A204.1 (cell line): ENCODE measurements at regions not wholly inside any gene's neighbourhood (a gene's known extent, or its start where the extent isn't known, plus 50 kb on each side); places are given as distances from the start of the nearest gene placed in this dataset.
"Not testable (repeated sequence)": the region's sequence is repeated elsewhere in the genome, so short reads cannot be mapped to it uniquely, and the experiment has no call there.

Experiments used
- FAIRE-seq: peaks from 2 replicates; lab custom pipeline; 2012; peaks lifted over from hg19 to GRCh38; lab: Jason Lieb, UNC

DNA sequence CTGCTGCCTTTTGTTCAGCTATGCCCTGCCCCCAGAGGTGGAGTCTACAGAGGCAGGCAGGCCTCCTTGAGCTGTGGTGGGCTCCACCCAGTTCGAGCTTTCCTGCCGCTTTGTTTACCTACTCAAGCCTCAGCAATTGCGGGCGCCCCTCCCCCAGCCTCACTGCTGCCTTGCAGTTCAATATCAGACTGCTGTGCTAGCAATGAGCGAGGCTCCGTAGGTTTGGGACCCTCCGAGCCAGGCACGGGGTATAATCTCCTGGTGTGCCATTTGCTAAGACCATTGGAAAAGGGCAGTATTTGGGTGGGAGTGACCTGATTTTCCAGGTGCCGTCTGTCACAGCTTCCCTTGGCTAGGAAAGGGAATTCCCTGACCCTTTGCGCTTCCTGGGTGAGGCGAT is 51.9 kb downstream of the DIPK2A start:
- not testable (repeated sequence) for FAIRE-seq

DNA sequence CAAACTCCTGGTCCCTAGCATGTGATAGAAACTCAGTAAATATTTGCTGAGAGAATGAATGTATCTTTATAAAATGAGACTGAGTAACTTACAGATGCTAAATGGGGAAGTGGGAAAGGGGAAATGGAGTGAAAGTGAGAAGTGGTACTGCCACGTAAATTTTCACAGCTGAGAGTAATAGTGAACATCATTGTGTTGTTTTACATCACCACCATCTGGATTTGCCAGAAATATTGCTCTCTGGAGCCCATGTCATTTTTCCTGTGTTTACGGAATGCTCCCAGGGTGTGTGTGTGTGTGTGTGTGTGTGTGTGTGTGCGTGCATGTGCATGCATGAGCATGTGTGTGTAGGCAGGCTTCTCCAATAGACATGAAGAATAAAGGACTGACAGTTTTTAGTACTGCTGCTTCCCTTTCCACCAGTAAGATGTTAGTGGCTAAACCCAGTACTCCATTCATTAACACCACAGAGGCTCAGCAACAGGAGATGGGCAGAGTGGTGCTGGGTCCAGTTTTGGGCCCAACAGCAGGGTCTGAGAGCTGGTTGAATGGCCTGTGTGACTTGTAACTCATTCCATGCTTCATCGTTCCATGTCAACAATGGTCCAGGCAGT is 57.3 kb downstream of the DIPK2A start:
- no peak for FAIRE-seq

DNA sequence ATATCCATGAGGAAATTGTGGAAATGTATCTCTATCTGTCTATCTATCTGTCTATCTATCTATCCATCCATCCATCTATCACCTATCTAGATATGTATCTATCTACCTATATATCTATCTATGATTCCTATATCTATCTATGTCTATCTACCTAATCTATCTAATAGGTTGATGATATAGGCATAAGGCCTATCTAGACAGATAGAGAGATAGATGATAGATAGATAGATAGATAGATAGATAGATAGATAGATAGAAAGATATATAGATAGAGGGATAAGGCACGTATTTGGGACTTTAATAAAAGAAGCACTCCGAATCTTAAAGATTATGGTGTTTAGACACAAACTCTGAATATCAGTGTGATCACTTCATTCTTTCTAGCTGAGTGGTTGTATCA is 58.1 kb downstream of the DIPK2A start:
- FAIRE-seq, result no peak

DNA sequence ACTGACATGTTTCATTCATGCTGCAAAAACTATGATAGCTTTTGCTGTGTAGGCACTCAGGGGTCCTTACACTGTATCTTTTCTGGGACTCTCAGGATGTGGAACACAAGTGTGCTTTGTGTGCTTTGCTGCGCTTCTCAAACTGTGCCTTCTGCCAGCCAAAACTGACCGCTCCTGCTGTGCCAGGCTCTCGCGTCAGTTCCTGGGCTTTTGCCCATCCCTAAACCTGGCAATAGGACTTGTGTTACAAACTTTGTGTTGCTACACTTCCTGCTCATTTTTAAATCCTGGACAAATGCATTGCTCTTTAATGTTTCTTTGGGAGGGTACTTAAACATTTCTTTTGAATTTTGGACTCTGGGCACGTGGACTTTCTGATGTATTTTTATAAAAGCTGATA is 60.3 kb downstream of the DIPK2A start:
- FAIRE-seq, result no peak

DNA sequence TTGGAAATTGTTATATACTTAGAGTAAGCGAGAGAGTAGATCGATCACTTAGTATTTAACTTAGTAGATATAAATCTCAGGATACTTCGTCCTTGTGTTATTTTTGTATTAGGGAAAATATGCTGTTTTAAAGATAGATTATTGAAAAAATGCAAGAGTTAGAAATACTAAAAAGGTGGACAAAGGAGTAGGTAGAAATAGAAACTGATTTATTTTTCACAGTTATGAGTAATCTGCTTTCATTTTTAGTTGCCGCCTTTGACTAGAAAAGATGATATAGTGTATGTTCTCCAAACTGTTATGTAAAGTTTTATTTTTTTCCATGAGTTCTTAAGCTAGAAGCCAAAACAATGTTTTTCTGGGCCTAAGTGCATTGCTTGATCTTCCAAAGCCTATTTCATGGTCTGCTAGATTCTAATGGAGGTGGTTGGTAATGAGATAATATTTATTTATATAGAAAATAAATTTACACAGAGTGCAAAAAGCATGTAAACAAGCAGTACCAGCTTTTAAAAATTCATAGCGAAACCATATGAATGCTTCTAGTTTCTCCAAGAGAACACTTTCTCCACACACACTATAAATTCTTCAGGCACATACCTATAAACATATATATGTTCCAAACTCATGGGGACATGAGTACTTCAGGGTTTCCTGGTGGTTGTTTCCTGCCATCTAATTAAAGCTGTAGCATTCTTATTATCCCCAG is 61.1 kb downstream of the DIPK2A start:
- no peak for FAIRE-seq

DNA sequence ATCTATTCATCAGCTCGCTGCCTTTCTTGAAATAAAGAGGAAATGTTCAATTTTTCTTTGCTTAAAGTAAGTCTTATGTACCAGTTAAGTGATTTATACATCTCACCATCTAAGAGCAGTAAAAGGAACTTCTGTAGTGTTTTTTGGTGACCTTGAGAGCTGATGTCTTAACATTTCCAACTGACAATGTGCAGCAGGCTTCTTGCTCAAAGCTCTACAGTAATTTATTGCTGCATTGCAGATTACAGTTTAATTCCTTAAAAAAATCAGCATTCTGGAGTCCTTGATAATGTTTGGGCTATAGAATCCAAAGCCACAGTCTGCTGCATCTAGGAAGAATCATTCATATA is 61.6 kb downstream of the DIPK2A start:
- FAIRE-seq, result no peak

DNA sequence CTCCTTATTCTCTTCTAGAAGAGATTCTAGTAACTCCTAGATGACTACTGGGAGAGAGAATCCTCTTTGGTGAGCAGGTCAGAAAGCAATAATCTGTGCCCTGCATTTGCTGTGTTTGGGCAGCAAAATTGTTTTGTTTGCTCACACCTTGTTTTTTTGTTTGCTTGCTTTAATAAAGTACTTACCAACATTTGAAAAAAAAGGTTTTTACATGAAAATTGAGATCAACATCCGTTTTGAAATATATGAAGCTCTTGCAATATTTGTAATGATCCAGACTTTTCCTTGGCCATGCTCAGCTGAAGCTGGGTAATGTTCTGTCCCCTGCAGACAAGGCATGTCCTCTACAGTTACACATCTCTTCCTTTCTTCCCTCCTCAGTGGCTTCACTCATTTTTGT is 62.2 kb downstream of the DIPK2A start:
- FAIRE-seq, result no peak

DNA sequence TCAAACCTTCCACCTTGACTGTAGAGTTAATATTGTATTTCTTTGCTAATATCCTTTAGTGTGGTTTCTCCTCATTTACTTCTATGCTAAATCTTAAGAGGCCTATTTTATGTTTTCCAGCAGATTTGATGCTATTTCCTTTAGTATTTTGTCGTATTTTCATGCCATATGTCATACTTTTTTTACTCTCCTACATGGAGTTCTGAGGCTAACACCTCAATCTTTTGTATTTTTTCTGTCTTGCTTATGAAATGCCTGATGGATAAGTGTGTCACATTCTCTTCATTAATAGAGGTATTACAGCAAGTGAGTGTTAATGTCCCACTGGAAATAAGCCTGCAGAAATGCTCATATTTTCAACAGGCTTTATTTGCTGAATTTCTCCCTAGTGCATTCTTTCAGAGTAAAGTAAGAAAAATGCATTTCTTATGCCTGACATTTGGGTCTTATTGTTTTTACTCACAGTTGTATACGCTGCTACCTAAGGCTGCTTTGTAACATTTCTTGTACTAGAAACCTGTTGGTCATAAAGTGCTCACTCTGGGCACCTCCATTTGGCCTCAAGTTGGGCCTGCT is 63.2 kb downstream of the DIPK2A start:
- FAIRE-seq, result no peak

DNA sequence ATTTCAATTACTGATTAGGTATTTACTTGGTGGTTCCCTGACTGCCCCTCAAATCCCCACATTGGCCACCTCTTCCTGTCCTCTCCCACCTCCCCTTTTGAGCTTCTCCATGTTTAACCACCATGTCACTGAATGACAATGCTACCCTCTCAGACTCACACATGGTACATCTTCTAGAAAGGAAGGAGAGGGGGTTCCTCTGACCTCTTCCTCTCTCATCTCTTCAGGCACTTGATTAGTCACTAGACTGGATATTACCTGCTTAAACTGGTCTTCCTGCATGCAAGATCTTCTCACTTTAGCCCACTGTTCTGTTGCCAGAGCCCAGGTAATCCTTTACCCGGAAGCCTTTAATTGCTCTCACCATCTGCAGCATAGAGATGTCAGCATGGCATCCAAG is 64.9 kb downstream of the DIPK2A start:
- FAIRE-seq, result no peak

DNA sequence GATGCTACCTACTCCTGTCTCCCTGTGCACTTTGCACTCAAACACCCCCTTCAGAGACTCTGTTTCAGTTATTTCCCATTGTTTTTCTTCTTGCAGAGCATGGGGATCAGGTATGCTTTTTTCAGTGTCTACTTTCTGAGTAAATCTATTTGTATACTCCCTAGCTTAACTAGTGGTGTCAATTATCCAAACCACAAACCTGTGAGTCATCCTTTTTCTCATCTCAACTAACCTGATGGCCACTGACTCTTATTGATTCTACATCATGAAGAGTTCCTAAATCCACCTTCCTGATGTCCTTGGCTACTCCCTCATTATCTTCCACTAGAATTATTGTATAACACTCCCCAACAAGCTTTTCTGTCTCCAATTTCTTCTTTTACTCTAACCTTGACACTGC is 68.0 kb downstream of the DIPK2A start:
- FAIRE-seq, result no peak

DNA sequence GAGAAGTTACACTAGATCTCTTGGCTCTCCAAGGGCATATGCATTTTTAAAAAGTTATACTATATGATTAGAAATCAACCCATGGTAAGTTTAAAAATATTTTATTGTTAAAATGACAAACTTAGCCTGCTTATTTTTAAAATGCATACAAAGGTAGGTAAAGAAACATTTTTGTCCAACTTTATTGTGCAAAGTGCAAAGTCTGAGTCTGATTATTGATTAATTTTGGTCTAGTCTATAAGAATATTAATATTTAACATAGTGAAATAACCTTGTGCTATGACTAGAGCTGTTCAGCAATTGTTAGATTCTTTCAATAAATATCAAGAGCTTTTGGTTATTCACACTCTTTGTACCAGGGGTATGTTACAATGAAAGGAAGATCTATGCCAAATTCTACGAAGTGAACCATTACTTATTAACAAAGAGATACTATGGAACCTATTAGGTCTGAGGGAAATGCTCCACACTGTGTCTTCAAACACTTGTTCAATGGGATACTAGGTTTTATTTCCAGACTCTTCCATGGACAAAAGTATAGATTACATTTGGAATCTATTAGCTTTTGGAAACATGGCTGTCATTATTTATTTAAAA is 70.4 kb downstream of the DIPK2A start:
- no peak for FAIRE-seq

DNA sequence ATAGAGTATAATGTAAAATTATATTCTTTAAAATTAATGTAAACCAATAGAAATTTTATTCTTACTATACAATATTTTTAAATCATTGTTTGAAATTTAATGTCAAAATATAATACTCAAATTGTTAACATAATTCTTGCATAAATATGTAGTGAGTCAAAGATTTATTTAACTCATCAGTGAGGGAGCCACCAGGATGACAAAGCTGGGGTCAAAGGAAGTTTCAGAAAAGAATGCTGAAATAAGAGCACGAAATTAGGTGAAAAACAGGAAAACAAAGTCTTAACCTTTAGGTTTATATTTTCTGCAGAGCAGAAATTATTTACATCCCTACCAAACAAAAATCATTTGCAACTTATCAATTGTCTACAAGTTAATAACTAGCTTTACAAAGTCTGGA is 74.1 kb downstream of the DIPK2A start:
- peak; percentile 35 for FAIRE-seq

DNA sequence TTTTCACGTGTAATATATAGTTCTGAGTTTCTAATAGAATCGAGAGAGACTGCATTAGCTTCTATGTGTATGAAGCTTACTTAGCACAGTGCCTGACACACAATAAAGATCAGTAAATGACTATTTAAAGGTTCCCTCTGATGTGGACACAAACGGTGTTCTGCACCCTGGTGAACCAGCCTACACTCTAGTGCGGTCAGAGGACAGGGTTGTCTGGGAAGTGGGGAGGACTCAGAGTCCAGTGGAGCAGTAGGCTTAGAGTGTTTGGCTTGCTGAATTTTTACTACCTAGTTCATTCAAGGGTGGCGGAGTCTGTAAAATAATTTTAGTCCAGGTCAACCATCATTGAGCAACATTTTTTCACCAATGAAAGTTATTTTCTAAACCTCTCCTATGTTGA is 77.8 kb downstream of the DIPK2A start:
- no peak for FAIRE-seq

DNA sequence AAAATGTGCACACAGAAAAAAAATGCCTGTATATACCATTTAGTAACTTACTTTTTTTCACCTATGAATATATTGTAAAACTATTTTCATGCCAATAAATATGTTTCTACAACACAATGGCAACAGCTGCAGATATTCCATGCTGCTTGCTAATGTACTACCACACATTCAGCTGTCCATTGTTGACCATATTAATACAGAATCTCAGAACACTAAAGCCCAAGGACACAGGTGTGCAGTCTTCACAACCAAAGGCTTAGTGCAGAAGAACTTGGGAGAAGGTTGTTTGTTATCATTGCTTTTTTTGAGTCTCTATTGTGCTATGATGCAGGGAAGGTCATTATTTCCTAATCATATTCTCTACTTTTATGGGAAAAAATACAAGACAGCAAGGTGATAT is 79.6 kb downstream of the DIPK2A start:
- no peak for FAIRE-seq

DNA sequence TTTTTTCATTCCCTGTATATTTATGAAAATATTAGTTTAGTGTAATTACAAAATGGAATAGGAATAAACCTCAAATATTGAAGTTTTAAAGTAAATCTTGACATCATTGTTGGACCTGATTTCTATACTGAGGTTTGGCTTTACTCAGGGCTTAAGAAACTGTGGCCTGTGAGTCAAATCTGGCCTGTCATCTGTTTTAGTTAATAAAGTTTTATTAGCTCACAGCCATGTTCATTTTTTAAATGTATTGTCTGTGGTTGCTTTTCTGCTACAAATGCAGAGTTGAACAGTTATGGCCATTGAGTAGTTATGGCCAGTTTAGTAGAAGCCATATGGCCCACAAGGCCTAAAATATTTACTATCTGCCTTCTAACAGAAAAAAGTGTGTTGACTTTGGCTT is 80.7 kb downstream of the DIPK2A start:
- no peak for FAIRE-seq

DNA sequence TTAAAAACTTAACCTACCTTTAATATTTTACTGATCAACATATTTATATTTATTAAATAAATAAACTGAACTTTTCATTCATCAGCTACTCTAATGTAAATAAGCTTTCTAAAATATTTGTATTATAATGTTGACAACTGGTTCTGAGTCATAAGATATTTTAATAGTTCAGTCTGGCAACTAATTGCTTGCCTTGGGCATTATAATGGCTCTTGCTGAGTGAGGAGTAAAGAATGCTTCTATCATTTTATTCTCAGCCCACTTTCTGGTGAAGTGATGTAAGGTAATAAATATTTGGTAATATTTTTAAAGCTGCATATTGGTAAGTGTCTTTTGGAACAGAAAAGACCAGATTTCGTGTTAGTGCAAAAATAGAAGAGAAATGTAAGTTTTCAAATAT is 81.5 kb downstream of the DIPK2A start:
- no peak for FAIRE-seq

DNA sequence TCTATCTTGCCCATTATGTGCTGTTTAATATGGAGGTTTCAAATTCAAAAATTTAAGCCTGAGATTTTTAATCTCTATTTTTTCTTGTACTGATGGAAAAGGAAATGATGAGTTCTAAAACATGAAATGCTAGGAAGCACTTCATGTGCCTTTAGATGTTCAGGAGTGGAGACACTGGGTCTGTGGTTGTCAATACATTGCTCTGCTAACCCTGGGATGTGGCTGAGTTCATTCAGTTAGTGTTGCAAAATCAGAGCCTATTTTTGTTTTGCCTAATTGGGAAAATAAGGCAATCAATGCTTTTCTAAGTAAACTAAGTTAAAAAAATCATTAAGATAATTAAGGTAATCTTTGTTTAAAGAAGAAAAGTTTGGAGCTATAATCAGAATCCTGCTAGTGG is 83.1 kb downstream of the DIPK2A start:
- no peak for FAIRE-seq

DNA sequence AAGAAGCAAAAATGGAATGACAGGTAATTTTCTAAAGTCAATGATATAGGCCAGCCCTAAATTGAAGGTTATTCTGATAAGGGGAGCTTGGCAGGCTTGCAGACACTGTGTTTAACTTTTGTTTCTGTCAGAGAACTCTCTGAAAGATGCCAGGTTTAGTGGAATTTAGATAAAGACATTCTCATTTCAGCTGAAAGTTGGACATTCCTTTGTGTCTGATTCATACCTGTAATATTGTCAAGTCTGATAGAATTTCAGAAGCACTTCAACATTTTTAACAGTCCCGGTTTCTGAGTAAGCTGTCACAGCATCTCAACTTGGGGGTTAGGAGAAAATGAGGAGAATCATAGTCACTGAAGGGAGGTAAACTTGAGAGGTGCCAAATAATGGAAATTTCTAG is 84.0 kb downstream of the DIPK2A start:
- no peak for FAIRE-seq

DNA sequence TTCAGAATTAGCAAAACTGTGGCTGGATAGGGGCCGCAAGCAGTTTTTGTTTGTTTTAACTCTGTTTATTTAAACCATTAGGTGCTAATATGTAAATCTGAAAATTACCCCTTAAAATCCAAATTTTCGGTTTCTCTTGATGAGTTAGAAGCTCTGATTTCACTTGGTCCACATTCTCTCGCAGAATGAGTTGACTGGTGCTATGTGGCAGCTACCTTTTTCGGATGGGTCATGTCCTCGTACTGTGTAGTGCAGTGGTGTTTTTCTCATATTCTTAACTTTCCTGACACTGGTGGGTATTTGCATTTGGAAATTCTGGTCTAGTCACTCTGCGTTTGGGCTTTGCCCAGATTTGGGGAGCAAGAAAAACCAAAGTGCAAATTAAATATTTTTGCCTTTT is 87.1 kb downstream of the DIPK2A start:
- no peak for FAIRE-seq

DNA sequence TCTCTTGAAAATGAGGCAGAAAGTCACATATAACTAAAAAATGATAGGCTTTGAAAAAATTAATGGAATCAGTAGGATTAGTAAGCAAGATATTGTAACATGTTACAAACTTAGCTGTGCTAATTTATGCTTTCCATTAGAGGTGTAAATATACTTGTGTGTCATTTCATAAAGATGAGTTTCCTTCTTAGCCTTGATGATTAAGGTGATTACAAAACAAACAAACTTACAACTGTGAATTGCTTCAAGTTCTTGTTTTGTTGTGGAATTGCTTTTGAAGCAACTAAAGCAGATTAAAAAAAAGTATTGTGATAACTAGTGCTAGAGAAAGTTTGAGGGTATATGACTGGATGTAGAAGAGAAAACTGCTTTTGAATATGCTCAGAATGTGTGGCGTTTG is 87.9 kb downstream of the DIPK2A start:
- FAIRE-seq, result no peak

DNA sequence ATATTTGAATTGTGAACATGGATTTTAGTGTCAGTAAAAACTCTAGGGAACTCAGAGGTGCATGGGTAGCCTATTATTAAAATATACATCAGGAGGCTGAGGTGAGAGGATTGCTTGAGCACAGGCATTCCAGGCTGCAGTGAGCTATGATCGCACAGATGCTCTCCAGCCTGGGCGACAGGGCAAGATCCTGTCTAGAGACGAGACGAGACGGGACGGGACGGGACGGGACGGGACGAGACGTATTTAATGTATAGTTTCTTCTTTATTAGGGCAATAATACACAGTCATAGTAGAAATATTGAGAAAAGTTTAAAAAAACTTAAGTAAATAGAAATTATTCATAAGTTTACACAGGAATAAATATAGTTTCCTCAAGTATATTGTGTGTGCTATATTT is 89.3 kb downstream of the DIPK2A start:
- no peak for FAIRE-seq

DNA sequence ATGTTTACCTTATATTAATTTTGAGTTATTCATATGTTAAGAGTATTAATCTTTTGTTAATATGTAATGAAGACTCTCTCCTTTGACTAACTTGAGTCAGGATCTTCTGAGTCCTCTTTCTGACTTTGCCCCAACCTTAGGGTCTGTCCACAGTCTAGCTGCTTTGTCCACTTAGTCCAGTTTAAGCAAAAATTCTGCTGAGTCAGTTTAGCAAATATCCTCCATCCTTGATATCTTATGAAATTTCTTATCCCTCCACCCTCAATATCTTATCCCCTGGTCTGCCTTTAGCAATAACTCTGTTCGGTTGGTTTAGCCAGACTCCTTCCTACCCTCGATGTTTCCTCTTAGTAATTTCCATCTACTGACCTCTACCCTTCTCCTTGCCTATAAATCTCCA is 91.7 kb downstream of the DIPK2A start:
- FAIRE-seq, result no peak

DNA sequence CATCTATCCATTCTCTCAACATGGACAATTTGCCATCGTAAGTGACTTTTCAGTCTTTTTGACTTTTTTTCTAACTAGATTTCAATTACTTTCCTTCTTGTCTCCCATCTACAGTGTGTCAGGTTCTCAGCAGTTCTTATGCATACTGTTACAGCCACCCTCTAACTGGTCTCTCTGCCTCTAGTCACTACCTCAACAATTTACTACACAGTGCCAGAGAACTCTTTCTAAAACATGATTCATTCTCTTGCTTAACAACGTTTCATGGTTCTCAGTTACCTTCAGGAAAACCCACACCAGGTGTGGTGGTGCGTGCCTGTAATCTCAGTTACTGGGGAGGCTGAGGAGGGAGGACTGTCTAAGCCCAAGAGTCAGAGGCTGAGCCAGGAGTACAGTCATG is 95.4 kb downstream of the DIPK2A start:
- no peak for FAIRE-seq

DNA sequence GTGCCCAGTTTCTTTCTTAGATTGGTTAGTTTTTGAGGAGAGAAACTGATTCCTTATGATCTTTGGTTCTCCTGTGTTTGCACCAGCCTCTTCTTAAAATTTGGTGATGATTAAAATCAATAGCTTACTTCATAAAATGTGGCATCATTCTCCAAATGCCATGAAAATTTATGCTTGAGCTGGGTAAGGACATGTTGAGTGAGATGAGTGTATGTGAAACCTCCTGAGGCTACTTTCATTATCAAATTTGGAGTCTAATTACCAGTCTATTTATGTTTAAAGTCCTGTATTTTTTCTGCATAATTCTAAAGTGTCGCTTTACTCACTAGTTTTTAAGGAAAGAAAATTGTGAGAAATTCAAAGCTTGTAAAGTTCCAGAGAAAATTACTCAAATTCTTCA is 102.1 kb downstream of the DIPK2A start:
- FAIRE-seq, result no peak
